K562 (cell line): ENCODE measurements at regions not wholly inside any gene's neighbourhood (a gene's known extent, or its start where the extent isn't known, plus 50 kb on each side); places are given as distances from the start of the nearest gene placed in this dataset.

Experiments
- ATAC-seq: fragments of 200-7000 bp; cut with Tn5 transposase; 3 replicates; pipeline ENCODE4 v1.9.1; 2020; ENCODE audit warnings: moderate library complexity
- BruUV-seq: library from RNA; stranded (reverse); fragments of 400-500 nt; replicated peaks from 2 replicates; lab custom pipeline; 2021; lab: Mats Ljungman, UMichigan
- CTCF ChIA-PET: fragments of 300-600 bp; formaldehyde crosslinking; extraction: SDS; loops from one replicate; lab custom pipeline; 2021; ENCODE audit warnings: low intra/inter-chr PET ratio; lab: Yijun Ruan, JAX
- POLR2A ChIA-PET: fragments of 300-600, 350-650 bp; sonication (Branson Sonifier 250); formaldehyde crosslinking; extraction: SDS; loops from one replicate; lab custom pipeline; 2021; ENCODE audit warnings: antibody characterized with exemption, inconsistent platforms; lab: Yijun Ruan, JAX
- DNase-seq, 4 experiments: peaks; one replicate each; pipeline versions ENCODE4 v3.0.0 to v3.0.0-alpha.2; 2011 to 2018; ENCODE audit warnings: low spot score in 3 of 4, mixed read lengths in 3 of 4; ENCODE audit errors: extremely low read depth in 1 of 4
- FAIRE-seq: peaks from 2 replicates; lab custom pipeline; 2011; peaks lifted over from hg19 to GRCh38; lab: Jason Lieb, UNC
- H2AFZ ChIP-seq: 2 replicates; pipeline ENCODE4 v1.6.0; 2011; ENCODE audit warnings: low read depth, low read length, control low read depth, inconsistent platforms
- H3K27ac ChIP-seq: fragments of 200-600 bp; 3 replicates; pipeline ENCODE4 v1.8.0; 2011; ENCODE audit warnings: low read depth, mild to moderate bottlenecking, control low read depth, inconsistent platforms, low read length, moderate library complexity, mixed read lengths; ENCODE audit errors: extremely low read depth
- H3K27me3 ChIP-seq, 2 experiments: fragments of 300-600 bp in 1 of 2; 2 replicates in 1 of 2; 3 replicates in 1 of 2; pipeline versions ENCODE4 v1.6.0 to v1.8.0; 2011; ENCODE audit warnings: inconsistent platforms in 2 of 2, low read length in 2 of 2, mild to moderate bottlenecking in 1 of 2, mixed read lengths in 1 of 2, moderate library complexity in 1 of 2; ENCODE audit not compliant: control insufficient read depth in 2 of 2, insufficient read depth in 2 of 2
- H3K36me3 ChIP-seq: fragments of 300-600 bp; 3 replicates; pipeline ENCODE4 v1.8.0; 2011; ENCODE audit warnings: mild to moderate bottlenecking, low read length, inconsistent platforms; ENCODE audit not compliant: control insufficient read depth, insufficient read depth
- H3K4me1 ChIP-seq, 2 experiments: fragments of 200-600 bp in 1 of 2; replicated peaks in 1 of 2; 2 replicates in 1 of 2; 3 replicates in 1 of 2; pipeline versions ENCODE4 v1.5.1 to v1.8.0; 2011; ENCODE audit warnings: inconsistent platforms in 2 of 2, low read length in 2 of 2, mild to moderate bottlenecking in 1 of 2, mixed read lengths in 1 of 2, moderate library complexity in 1 of 2; ENCODE audit not compliant: control insufficient read depth in 2 of 2, insufficient read depth in 2 of 2
- H3K4me2 ChIP-seq: 2 replicates; pipeline ENCODE4 v1.6.1; 2011; ENCODE audit warnings: low read length, control low read depth, inconsistent platforms, mixed read lengths; ENCODE audit not compliant: insufficient read depth
- H3K4me3 ChIP-seq: fragments of 200-600 bp; sonication (generic), shearing (Covaris generic); 2 replicates; pipeline ENCODE4 v1.5.1; 2016; ENCODE audit warnings: control low read depth, inconsistent platforms
- H3K79me2 ChIP-seq: fragments of 200-600 bp; 3 replicates; pipeline ENCODE4 v1.8.0; 2011; ENCODE audit warnings: low read length, inconsistent platforms; ENCODE audit not compliant: control insufficient read depth, insufficient read depth
- H3K9ac ChIP-seq, 2 experiments: 2 replicates each; pipeline versions ENCODE4 v1.6.0 to v1.6.1; 2011; ENCODE audit warnings: low read depth in 2 of 2, low read length in 2 of 2, control low read depth in 1 of 2, inconsistent platforms in 1 of 2, mild to moderate bottlenecking in 1 of 2, mixed read lengths in 1 of 2; ENCODE audit not compliant: insufficient read depth in 1 of 2
- H3K9me1 ChIP-seq: one replicate; pipeline ENCODE4 v1.6.0; 2011; ENCODE audit warnings: inconsistent platforms, mild to moderate bottlenecking, low read length, moderate library complexity; ENCODE audit not compliant: control insufficient read depth, insufficient read depth
- H3K9me3 ChIP-seq: replicated peaks from 2 replicates; pipeline ENCODE4 v1.5.1; 2011; ENCODE audit warnings: low read depth, low read length, inconsistent platforms; ENCODE audit not compliant: control insufficient read depth, insufficient read depth
- H4K20me1 ChIP-seq: replicated peaks from 2 replicates; pipeline ENCODE4 v1.6.1; 2011; ENCODE audit warnings: low read length, inconsistent platforms, mixed read lengths; ENCODE audit not compliant: control insufficient read depth, insufficient read depth
- EP400 ChIP-seq: fragments of 450-650 bp; IDR thresholded peaks from 2 replicates; pipeline ENCODE4 v1.6.1; 2017; ENCODE audit warnings: antibody characterized with exemption, mild to moderate bottlenecking, moderate library complexity
- ETV5 ChIP-seq: sonication (generic); formaldehyde crosslinking; IDR thresholded peaks from 2 replicates; pipeline ENCODE4 v1.4.0; 2020; ENCODE audit warnings: low read depth, mild to moderate bottlenecking, missing genetic modification reagents
- FOXA3 ChIP-seq, 2 experiments: fragments of 450-650 bp in 1 of 2; sonication (generic) in 1 of 2; formaldehyde crosslinking; IDR thresholded peaks in 1 of 2; conservative IDR thresholded peaks in 1 of 2; 2 replicates each; pipeline versions ENCODE4 v1.4.0 to v1.8.0; 2020 to 2022; ENCODE audit warnings: mild to moderate bottlenecking in 2 of 2, missing genetic modification reagents in 1 of 2
- GATAD2B ChIP-seq: fragments of 450-650 bp; IDR thresholded peaks from 2 replicates; pipeline ENCODE4 v1.6.1; 2017; ENCODE audit warnings: mild to moderate bottlenecking, borderline replicate concordance
- HDAC2 ChIP-seq: fragments of 450-650 bp; IDR thresholded peaks from 2 replicates; pipeline ENCODE4 v1.6.1; 2016; ENCODE audit warnings: mild to moderate bottlenecking
- ILK ChIP-seq: fragments of 450-650 bp; IDR thresholded peaks from 2 replicates; pipeline ENCODE4 v1.6.1; 2016; ENCODE audit warnings: missing genetic modification characterization, low read depth, mild to moderate bottlenecking, missing compliant biosample characterization, moderate library complexity, borderline replicate concordance
- PHB ChIP-seq: fragments of 250-450 bp; sonication (Bioruptor Pico); IDR thresholded peaks from 2 replicates; pipeline ENCODE4 v1.5.0; 2021
- PRMT5 ChIP-seq: sonication (generic); formaldehyde crosslinking; IDR thresholded peaks from 2 replicates; pipeline ENCODE4 v1.5.0; 2020; ENCODE audit warnings: missing genetic modification reagents
- TBP ChIP-seq: optimal IDR thresholded peaks from 2 replicates; pipeline ENCODE3; 2011; ENCODE audit warnings: low read depth, low read length, improper control_type of control experiment
- XRCC4 ChIP-seq: IDR thresholded peaks from one replicate; pipeline ENCODE4 v1.6.1; 2011; ENCODE audit not compliant: insufficient read depth, insufficient read length; ENCODE audit errors: extremely low read depth
- ZNF239 ChIP-seq: fragments of 250-450 bp; sonication (Bioruptor Pico); IDR thresholded peaks from 2 replicates; pipeline ENCODE4 v1.4.0; 2020; ENCODE audit warnings: mild to moderate bottlenecking
- ZNF655 ChIP-seq: fragments of 250-450 bp; sonication (Bioruptor Pico); IDR thresholded peaks from 2 replicates; pipeline ENCODE4 v1.5.0; 2021
- WGBS: fragments of 100-300 bp; shearing (Covaris generic); methylation state at CpG from one replicate; pipeline ENCODE4 v1.1.6; 2016; ENCODE audit warnings: low coverage, mixed read lengths; ENCODE audit not compliant: insufficient coverage; ENCODE audit errors: missing lambda C conversion rate; 5-methylcytosine and 5-hydroxymethylcytosine counted together
- in situ Hi-C: fragments of 300-500 bp; cut with MboI; formaldehyde crosslinking; loops from 4 replicates; pipeline ENCODE4 v1.15.0; 2018; ENCODE audit warnings: inconsistent platforms, mixed read lengths
- intact Hi-C: fragments of 100-400 bp; cut with micrococcal nuclease; formaldehyde crosslinking; loops from 2 replicates; pipeline ENCODE4 v1.14.2; 2022
- TF ChIP-seq, protein P1 (sequence below), 2 experiments: fragments of 450-650 bp in 1 of 2; sonication (generic) in 1 of 2; formaldehyde crosslinking in 1 of 2; IDR thresholded peaks in 1 of 2; conservative IDR thresholded peaks in 1 of 2; 2 replicates each; pipeline versions ENCODE4 v1.6.1 to v1.8.1; 2016 to 2023; ENCODE audit warnings: mild to moderate bottlenecking in 2 of 2, moderate library complexity in 2 of 2, inconsistent platforms in 1 of 2, missing genetic modification reagents in 1 of 2

DNA sequence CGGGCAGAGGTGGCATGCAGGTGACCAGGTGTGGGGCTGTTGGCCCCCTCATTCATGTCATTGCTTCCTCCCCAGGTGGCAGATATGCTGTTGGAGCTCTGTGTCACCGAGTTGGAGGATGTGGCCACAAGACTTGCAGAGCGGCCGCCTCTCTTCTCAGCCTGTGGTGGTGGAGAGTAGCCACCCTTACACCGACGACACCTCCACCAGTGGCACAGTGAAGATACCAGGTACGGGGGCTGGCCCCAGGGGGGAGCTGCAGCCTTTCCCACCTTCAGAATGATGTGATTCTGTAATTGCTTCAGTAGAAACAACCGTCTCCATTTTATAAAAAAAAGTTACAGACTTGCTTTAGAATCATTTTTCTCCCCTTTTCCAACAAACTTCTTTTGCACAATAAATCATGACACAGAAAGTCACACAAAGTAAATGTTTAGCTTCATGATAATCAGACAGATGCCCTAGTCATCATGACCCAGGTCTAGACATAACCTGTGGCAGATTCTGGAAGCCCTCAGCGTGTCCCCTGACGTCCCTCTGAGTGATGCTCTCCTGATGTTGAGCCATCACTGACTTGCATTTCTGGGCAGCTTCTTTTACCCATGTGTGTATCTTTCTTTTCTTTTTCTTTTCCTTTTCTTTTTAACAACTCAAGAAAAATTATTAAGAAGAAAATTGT lies 76.0 kb upstream of the FAN1 start:
- 18% methylated on average over 10 of the region's 10 CpGs for WGBS
- in situ Hi-C loops (no loop called here), intact Hi-C loops (no loop called here)
- H3K27me3 ChIP-seq, result peaks cover 13 to 15% of the 10 kb centered on the region in 2 experiments
- H3K9me3 ChIP-seq, result no peaks in the 10 kb centered on the region
- POLR2A ChIA-PET, result no interaction called here
- no peaks in the 10 kb centered on the region for H3K36me3 ChIP-seq
- no peaks in the 10 kb centered on the region for H4K20me1 ChIP-seq
- H3K4me2 ChIP-seq, result no peak overlapping the region
- ATAC-seq (no peak), DNase-seq (no peak), FAIRE-seq (no peak)
- no TSS peak for BruUV-seq
- no peaks in the 10 kb centered on the region for H3K79me2 ChIP-seq
- no peak overlapping the region for H3K4me3 ChIP-seq
- H3K9me1 ChIP-seq, result no peaks in the 10 kb centered on the region
- no peak overlapping the region for H3K27ac ChIP-seq
- no peak overlapping the region for H2AFZ ChIP-seq
- H3K4me1 ChIP-seq, result no peaks in the 10 kb centered on the region; a peak in 1 of 5 replicates
- CTCF ChIA-PET, result no interaction called here
- H3K9ac ChIP-seq, result no peak overlapping the region
- TF ChIP-seq ETV5 (no peak), PHB (CRISPR knock-in tag) (no peak), PRMT5 (CRISPR knock-in tag) (no peak), GATAD2B (no peak), ILK (tag) (no peak), ZNF655 (CRISPR knock-in tag) (no peak), ZNF239 (CRISPR knock-in tag) (no peak), EP400 (no peak), FOXA3 (CRISPR knock-in tag; conservative IDR thresholded peaks at IDR 0.05 in 1 of 2, IDR thresholded peaks at IDR 0.05 in 1 of 2) (no peak), HDAC2 (no peak), TBP (no peak), XRCC4 (no peak)
- TF ChIP-seq, protein P1, sequence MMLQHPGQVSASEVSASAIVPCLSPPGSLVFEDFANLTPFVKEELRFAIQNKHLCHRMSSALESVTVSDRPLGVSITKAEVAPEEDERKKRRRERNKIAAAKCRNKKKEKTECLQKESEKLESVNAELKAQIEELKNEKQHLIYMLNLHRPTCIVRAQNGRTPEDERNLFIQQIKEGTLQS (IDR thresholded peaks at IDR 0.05), result no peak
- TF ChIP-seq, protein P1 (CRISPR knock-in tag; conservative IDR thresholded peaks at IDR 0.05), result no peak
